Memory B cell (primary cell): ENCODE measurements at regions not wholly inside any gene's neighbourhood (a gene's known extent, or its start where the extent isn't known, plus 50 kb on each side); places are given as distances from the start of the nearest gene placed in this dataset.

Experiments
- ATAC-seq: fragments of 150-1000 bp; cut with Tn5 transposase; 2 replicates; pipeline ENCODE4 v1.10.0; 2021; ENCODE audit warnings: low read depth, mild to moderate bottlenecking, moderate library complexity
- DNase-seq, 2 donors: peaks; one replicate each; pipeline ENCODE4 v3.0.0; 2022; ENCODE audit warnings: low spot score in 2 of 2
- H3K27ac Mint-ChIP-seq: one replicate; pipeline ENCODE4 v1.8.0; 2022; ENCODE audit warnings: mild to moderate bottlenecking, moderate library complexity, mixed read lengths
- H3K27me3 Mint-ChIP-seq: one replicate; pipeline ENCODE4 v1.8.0; 2022; ENCODE audit warnings: mixed read lengths
- H3K36me3 Mint-ChIP-seq: one replicate; pipeline ENCODE4 v1.8.0; 2022; ENCODE audit warnings: mild to moderate bottlenecking, mixed read lengths
- H3K4me1 Mint-ChIP-seq: one replicate; pipeline ENCODE4 v1.8.0; 2022; ENCODE audit warnings: mixed read lengths
- H3K4me3 Mint-ChIP-seq: one replicate; pipeline ENCODE4 v1.8.0; 2022; ENCODE audit warnings: mild to moderate bottlenecking, moderate library complexity, mixed read lengths
- H3K9me3 Mint-ChIP-seq: one replicate; pipeline ENCODE4 v1.8.0; 2022; ENCODE audit warnings: mixed read lengths

- no peak overlapping the region for H3K4me3 Mint-ChIP-seq
Measured at GRCh38 chr4:79634111-79634510, 226.1 kb upstream of the GK2 start.

DNA sequence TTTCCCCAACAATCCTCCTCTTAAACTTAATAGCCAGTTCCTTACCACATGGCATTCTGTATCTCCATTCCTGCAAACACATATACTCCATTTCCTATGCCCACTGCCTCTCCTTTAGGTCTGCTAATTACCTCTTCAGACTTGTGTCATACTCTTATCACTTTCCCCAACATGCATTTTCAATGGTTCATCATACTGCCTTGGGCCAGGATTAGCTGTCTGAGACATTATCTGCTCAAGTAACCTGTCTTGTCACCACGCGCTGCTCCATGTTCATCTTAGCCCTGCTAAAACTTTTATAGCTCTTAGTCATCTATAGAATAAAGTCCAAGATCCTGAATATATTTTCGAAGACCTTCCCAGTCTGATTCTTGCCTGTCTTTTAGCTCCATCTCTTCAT is 224.1 kb upstream of the GK2 start:
- no peaks in the 10 kb centered on the region for H3K9me3 Mint-ChIP-seq
- H3K36me3 Mint-ChIP-seq = no peaks in the 10 kb centered on the region
- H3K4me3 Mint-ChIP-seq = no peak overlapping the region
- H3K4me1 Mint-ChIP-seq = peaks cover 6% of the 10 kb centered on the region
- peaks cover 2% of the 10 kb centered on the region for H3K27me3 Mint-ChIP-seq
- no peak for ATAC-seq
- no peak for DNase-seq
- no peak overlapping the region for H3K27ac Mint-ChIP-seq

More at GRCh38 chr4:79634111-79634510, 226.1 kb upstream of the GK2 start:
- DNase-seq = no peak
- ATAC-seq = no peak
- Mint-ChIP-seq H3K27ac (no peak overlapping the region), H3K4me1 (peaks cover 6% of the 10 kb centered on the region), H3K27me3 (peaks cover 2% of the 10 kb centered on the region), H3K9me3 (no peaks in the 10 kb centered on the region), H3K36me3 (no peaks in the 10 kb centered on the region)

- H3K36me3 Mint-ChIP-seq = no peaks in the 10 kb centered on the region
- ATAC-seq (no peak), DNase-seq (no peak)
- H3K9me3 Mint-ChIP-seq = no peaks in the 10 kb centered on the region
- H3K4me1 Mint-ChIP-seq = peaks cover under 1% of the 10 kb centered on the region
- H3K27me3 Mint-ChIP-seq = peaks cover under 1% of the 10 kb centered on the region
- H3K27ac Mint-ChIP-seq = no peak overlapping the region
- no peak overlapping the region for H3K4me3 Mint-ChIP-seq
Measured at GRCh38 chr4:79626611-79627010, 218.6 kb upstream of the GK2 start.

DNA sequence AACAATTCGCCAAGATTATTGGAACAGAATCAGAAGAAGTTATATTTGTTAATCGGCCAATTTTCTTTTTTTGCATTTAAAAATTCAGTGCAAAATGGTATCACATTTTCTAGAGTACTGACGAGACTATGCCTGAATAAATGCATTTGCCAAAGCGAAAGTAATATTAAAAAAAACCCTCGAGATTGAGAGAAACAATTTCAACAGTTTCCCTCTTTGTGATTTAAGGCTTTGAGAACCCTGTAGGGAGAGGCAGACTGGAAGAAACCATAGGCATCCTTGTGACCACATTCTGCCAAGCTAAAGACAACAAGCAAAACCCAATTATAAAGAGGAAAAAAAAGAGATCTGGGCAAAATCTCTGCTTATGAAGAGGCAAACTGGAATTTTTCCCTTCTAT is 218.1 kb upstream of the GK2 start:
- DNase-seq (no peak), ATAC-seq (no peak)
- no peaks in the 10 kb centered on the region for H3K9me3 Mint-ChIP-seq
- no peaks in the 10 kb centered on the region for H3K27me3 Mint-ChIP-seq
- H3K4me3 Mint-ChIP-seq = no peak overlapping the region
- H3K4me1 Mint-ChIP-seq = no peaks in the 10 kb centered on the region
- no peaks in the 10 kb centered on the region for H3K36me3 Mint-ChIP-seq
- H3K27ac Mint-ChIP-seq = no peak overlapping the region

- no peak for DNase-seq
- ATAC-seq = no peak
- Mint-ChIP-seq H3K36me3 (no peaks in the 10 kb centered on the region), H3K27me3 (no peaks in the 10 kb centered on the region), H3K9me3 (no peaks in the 10 kb centered on the region), H3K4me3 (no peak overlapping the region), H3K4me1 (no peaks in the 10 kb centered on the region), H3K27ac (no peak overlapping the region)
Measured at GRCh38 chr4:79625361-79625760, 217.3 kb upstream of the GK2 start.

DNA sequence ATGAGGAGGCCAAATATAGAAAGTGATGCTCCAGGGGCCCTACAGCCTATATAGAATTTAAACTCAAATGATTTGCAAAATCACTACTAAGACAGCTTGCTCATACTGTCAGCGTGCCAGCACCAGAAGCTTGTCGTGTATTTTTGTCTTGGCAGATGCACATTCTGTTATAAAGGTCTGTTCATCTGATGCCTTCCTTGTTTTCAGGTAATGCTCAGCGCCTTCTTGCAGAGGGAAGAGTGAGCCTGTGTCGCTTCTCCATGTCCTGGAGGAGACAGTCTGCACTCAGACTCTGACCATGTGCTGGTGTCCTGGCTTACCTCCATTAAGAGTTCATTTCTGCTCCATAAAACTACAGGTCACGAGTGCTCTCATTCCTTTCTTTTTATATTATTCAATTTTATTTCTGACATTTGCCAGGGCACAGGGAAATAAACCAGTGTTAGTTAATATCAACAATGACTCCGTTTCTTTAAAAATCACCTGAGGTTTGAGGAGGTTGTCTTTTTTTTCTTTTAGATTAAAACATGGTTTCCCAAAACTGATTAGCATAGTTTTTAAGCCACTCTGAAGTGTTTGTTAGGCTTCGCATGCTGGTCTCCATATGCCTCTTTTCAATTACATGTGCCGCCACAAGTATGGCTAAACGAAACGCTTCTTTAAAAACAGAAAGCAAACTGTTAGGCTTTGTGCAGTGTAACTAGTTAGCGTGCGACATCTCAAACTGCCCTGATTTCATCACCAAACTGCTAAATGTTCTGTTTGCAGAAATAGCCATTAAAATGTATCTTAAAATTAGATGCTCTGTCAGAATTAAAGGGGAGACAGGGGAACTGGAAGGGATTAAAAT is 215.2 kb upstream of the GK2 start:
- no peak for DNase-seq
- H3K4me1 Mint-ChIP-seq = no peaks in the 10 kb centered on the region
- H3K27me3 Mint-ChIP-seq = peaks cover 2% of the 10 kb centered on the region
- H3K4me3 Mint-ChIP-seq = no peak overlapping the region
- H3K27ac Mint-ChIP-seq = no peak overlapping the region
- no peaks in the 10 kb centered on the region for H3K9me3 Mint-ChIP-seq
- no peaks in the 10 kb centered on the region for H3K36me3 Mint-ChIP-seq
- no peak for ATAC-seq

GRCh38 chr4:79621061-79621460 is 213.0 kb upstream of the GK2 start:
- H3K36me3 Mint-ChIP-seq = no peaks in the 10 kb centered on the region
- H3K4me3 Mint-ChIP-seq = no peak overlapping the region
- no peaks in the 10 kb centered on the region for H3K4me1 Mint-ChIP-seq
- no peaks in the 10 kb centered on the region for H3K9me3 Mint-ChIP-seq
- no peak overlapping the region for H3K27ac Mint-ChIP-seq
- no peak for ATAC-seq
- DNase-seq = no peak
- H3K27me3 Mint-ChIP-seq = peaks cover 2% of the 10 kb centered on the region

- no peak for ATAC-seq
Measured at GRCh38 chr4:79620617-79621016, 212.6 kb upstream of the GK2 start.

GRCh38 chr4:79613269-79613935 is 205.4 kb upstream of the GK2 start:
- Mint-ChIP-seq H3K27me3 (peaks cover 5% of the 10 kb centered on the region), H3K36me3 (no peaks in the 10 kb centered on the region), H3K4me1 (no peaks in the 10 kb centered on the region), H3K27ac (no peak overlapping the region), H3K9me3 (no peaks in the 10 kb centered on the region), H3K4me3 (no peak overlapping the region)
- DNase-seq (no peak), ATAC-seq (no peak)

More at GRCh38 chr4:79620617-79621016, 212.6 kb upstream of the GK2 start:
- H3K27me3 Mint-ChIP-seq = peaks cover 2% of the 10 kb centered on the region
- H3K4me3 Mint-ChIP-seq = no peak overlapping the region
- H3K27ac Mint-ChIP-seq = no peak overlapping the region
- no peak for DNase-seq
- H3K9me3 Mint-ChIP-seq = no peaks in the 10 kb centered on the region
- H3K4me1 Mint-ChIP-seq = no peaks in the 10 kb centered on the region
- H3K36me3 Mint-ChIP-seq = no peaks in the 10 kb centered on the region

- no peak overlapping the region for H3K27ac Mint-ChIP-seq
- ATAC-seq = no peak
- peaks cover 5% of the 10 kb centered on the region for H3K27me3 Mint-ChIP-seq
- no peak overlapping the region for H3K4me3 Mint-ChIP-seq
- H3K4me1 Mint-ChIP-seq = no peaks in the 10 kb centered on the region
- H3K36me3 Mint-ChIP-seq = no peaks in the 10 kb centered on the region
- no peak for DNase-seq
- H3K9me3 Mint-ChIP-seq = peaks cover 3% of the 10 kb centered on the region
Measured at GRCh38 chr4:79611026-79611425, 203.0 kb upstream of the GK2 start.

GRCh38 chr4:79609817-79610216 is 201.8 kb upstream of the GK2 start:
- DNase-seq (no peak), ATAC-seq (no peak)
- Mint-ChIP-seq H3K4me1 (no peaks in the 10 kb centered on the region), H3K9me3 (peaks cover 3% of the 10 kb centered on the region), H3K36me3 (no peaks in the 10 kb centered on the region), H3K27me3 (peaks cover 3% of the 10 kb centered on the region), H3K4me3 (no peak overlapping the region), H3K27ac (no peak overlapping the region)

GRCh38 chr4:79607979-79608378 is 200.0 kb upstream of the GK2 start:
- H3K27me3 Mint-ChIP-seq = peaks cover 3% of the 10 kb centered on the region
- no peak for ATAC-seq
- no peak overlapping the region for H3K4me3 Mint-ChIP-seq
- no peak for DNase-seq
- H3K27ac Mint-ChIP-seq = no peak overlapping the region
- H3K4me1 Mint-ChIP-seq = peaks cover 9% of the 10 kb centered on the region
- peaks cover 6% of the 10 kb centered on the region for H3K9me3 Mint-ChIP-seq
- peaks cover 2% of the 10 kb centered on the region for H3K36me3 Mint-ChIP-seq

GRCh38 chr4:79604152-79604551 is 196.1 kb upstream of the GK2 start:
- H3K27ac Mint-ChIP-seq = peak overlapping the region; percentile 94
- H3K9me3 Mint-ChIP-seq = peaks cover 12% of the 10 kb centered on the region

GRCh38 chr4:79603681-79604080 is 195.7 kb upstream of the GK2 start:
- peaks cover 15% of the 10 kb centered on the region for H3K36me3 Mint-ChIP-seq
- ATAC-seq (peak; percentile 91), DNase-seq (peak in 1 of 2 donors; percentile 13)
- peaks cover 12% of the 10 kb centered on the region for H3K9me3 Mint-ChIP-seq
- peak overlapping the region; percentile 51 for H3K4me3 Mint-ChIP-seq
- no peaks in the 10 kb centered on the region for H3K27me3 Mint-ChIP-seq
- H3K4me1 Mint-ChIP-seq = peaks cover 34% of the 10 kb centered on the region
- peak overlapping the region; percentile 94 for H3K27ac Mint-ChIP-seq

More at GRCh38 chr4:79604152-79604551, 196.1 kb upstream of the GK2 start:
- DNase-seq (no peak), ATAC-seq (peak; percentile 37)
- Mint-ChIP-seq H3K36me3 (peaks cover 15% of the 10 kb centered on the region), H3K27me3 (no peaks in the 10 kb centered on the region), H3K4me1 (peaks cover 33% of the 10 kb centered on the region), H3K4me3 (peak overlapping the region; percentile 51)
